ENCODE measurements at regions not wholly inside any gene's neighbourhood (a gene's known extent, or its start where the extent isn't known, plus 50 kb on each side); places are given as distances from the start of the nearest gene placed in this dataset.

- no peaks in the 10 kb centered on the region for H3K27me3 Mint-ChIP-seq (ENCODE audit: low read depth, poor library complexity)
- no peaks in the 10 kb centered on the region for H3K4me1 Mint-ChIP-seq
- no peak overlapping the region for H3K4me3 Mint-ChIP-seq
- peaks cover 2% of the 10 kb centered on the region for H3K36me3 Mint-ChIP-seq (ENCODE audit: low read depth)
- no peak for TF ChIP-seq CTCF (IDR thresholded peaks at IDR 0.05)
- H3K9me3 Mint-ChIP-seq: peaks cover 47% of the 10 kb centered on the region
- no peak for DNase-seq
- H3K27ac Mint-ChIP-seq: no peak overlapping the region
Observed at GRCh38 chr4:53755656-53756055, 164.4 kb upstream of the LNX1 start.

- Mint-ChIP-seq H3K4me1 (peaks cover 4% of the 10 kb centered on the region), H3K4me3 (no peak overlapping the region), H3K27ac (no peak overlapping the region), H3K27me3 (ENCODE audit: low read depth, poor library complexity) (no peaks in the 10 kb centered on the region), H3K9me3 (peaks cover 33% of the 10 kb centered on the region), H3K36me3 (ENCODE audit: low read depth) (no peaks in the 10 kb centered on the region)
- TF ChIP-seq CTCF (IDR thresholded peaks at IDR 0.05): no peak
- no peak for DNase-seq
Observed at GRCh38 chr4:53752124-53752523, 160.8 kb upstream of the LNX1 start.

- Mint-ChIP-seq H3K4me1 (peaks cover 11% of the 10 kb centered on the region), H3K27me3 (ENCODE audit: low read depth, poor library complexity) (no peaks in the 10 kb centered on the region), H3K36me3 (ENCODE audit: low read depth) (no peaks in the 10 kb centered on the region), H3K4me3 (no peak overlapping the region), H3K27ac (no peak overlapping the region), H3K9me3 (no peaks in the 10 kb centered on the region)
- no peak for TF ChIP-seq CTCF (IDR thresholded peaks at IDR 0.05)
- no peak for DNase-seq
Observed at GRCh38 chr4:53748328-53748772, 157.1 kb upstream of the LNX1 start.

GRCh38 chr4:53747401-53747800 lies 156.1 kb upstream of the LNX1 start:
- H3K4me1 Mint-ChIP-seq: peaks cover 11% of the 10 kb centered on the region
- no peaks in the 10 kb centered on the region for H3K36me3 Mint-ChIP-seq (ENCODE audit: low read depth)
- H3K9me3 Mint-ChIP-seq: no peaks in the 10 kb centered on the region
- no peak for TF ChIP-seq CTCF (IDR thresholded peaks at IDR 0.05)
- no peak overlapping the region for H3K4me3 Mint-ChIP-seq
- H3K27ac Mint-ChIP-seq: peak overlapping the region; percentile 5
- H3K27me3 Mint-ChIP-seq (ENCODE audit: low read depth, poor library complexity): no peaks in the 10 kb centered on the region
- no peak for DNase-seq

GRCh38 chr4:53744446-53745160 lies 153.3 kb upstream of the LNX1 start:
- H3K9me3 Mint-ChIP-seq: no peaks in the 10 kb centered on the region
- H3K4me3 Mint-ChIP-seq: no peak overlapping the region
- H3K4me1 Mint-ChIP-seq: peaks cover 6% of the 10 kb centered on the region
- no peak for TF ChIP-seq CTCF (IDR thresholded peaks at IDR 0.05)
- H3K36me3 Mint-ChIP-seq (ENCODE audit: low read depth): no peaks in the 10 kb centered on the region
- H3K27ac Mint-ChIP-seq: no peak overlapping the region
- H3K27me3 Mint-ChIP-seq (ENCODE audit: low read depth, poor library complexity): peaks cover 3% of the 10 kb centered on the region
- DNase-seq: no peak

All from nephron progenitor cell (in vitro differentiated cells).